ENCODE measurements at regions not wholly inside any gene's neighbourhood (a gene's known extent, or its start where the extent isn't known, plus 50 kb on each side); places are given as distances from the start of the nearest gene placed in this dataset.

GRCh38 chr18:57220480-57220879, 73.6 kb downstream of the BOD1L2 start:
- TF ChIP-seq ZNF701 (tag by site-specific recombination; IDR thresholded peaks at IDR 0.05) = no peak
- no peak for TF ChIP-seq ZNF121 (tag by site-specific recombination; IDR thresholded peaks at IDR 0.05)
- TF ChIP-seq, protein P1, sequence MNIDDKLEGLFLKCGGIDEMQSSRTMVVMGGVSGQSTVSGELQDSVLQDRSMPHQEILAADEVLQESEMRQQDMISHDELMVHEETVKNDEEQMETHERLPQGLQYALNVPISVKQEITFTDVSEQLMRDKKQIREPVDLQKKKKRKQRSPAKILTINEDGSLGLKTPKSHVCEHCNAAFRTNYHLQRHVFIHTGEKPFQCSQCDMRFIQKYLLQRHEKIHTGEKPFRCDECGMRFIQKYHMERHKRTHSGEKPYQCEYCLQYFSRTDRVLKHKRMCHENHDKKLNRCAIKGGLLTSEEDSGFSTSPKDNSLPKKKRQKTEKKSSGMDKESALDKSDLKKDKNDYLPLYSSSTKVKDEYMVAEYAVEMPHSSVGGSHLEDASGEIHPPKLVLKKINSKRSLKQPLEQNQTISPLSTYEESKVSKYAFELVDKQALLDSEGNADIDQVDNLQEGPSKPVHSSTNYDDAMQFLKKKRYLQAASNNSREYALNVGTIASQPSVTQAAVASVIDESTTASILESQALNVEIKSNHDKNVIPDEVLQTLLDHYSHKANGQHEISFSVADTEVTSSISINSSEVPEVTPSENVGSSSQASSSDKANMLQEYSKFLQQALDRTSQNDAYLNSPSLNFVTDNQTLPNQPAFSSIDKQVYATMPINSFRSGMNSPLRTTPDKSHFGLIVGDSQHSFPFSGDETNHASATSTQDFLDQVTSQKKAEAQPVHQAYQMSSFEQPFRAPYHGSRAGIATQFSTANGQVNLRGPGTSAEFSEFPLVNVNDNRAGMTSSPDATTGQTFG (tag by site-specific recombination; IDR thresholded peaks at IDR 0.05; ENCODE audit: borderline replicate concordance) = no peak
- TF ChIP-seq ZSCAN16 (tag by site-specific recombination; IDR thresholded peaks at IDR 0.05) = no peak
- TF ChIP-seq ZNF830 (tag by site-specific recombination; IDR thresholded peaks at IDR 0.05; ENCODE audit: low read depth) = no peak
- TF ChIP-seq ZNF791 (tag by site-specific recombination; IDR thresholded peaks at IDR 0.05) = no peak
- ChIA-PET CTCF (interaction anchor here (0.5 kb wide), 1 partner anchor 227 kb away, joined by 3 read pairs; no protein-coding TSS in a partner anchor), POLR2A (no interaction called here)
- H3K36me3 ChIP-seq (ENCODE audit: control insufficient read depth in 2 of 2, insufficient read depth in 1 of 2, low read length in 2 of 2) = no peaks in the 10 kb centered on the region
- no peak overlapping the region for H3K4me3 ChIP-seq (ENCODE audit: low read depth, low read length)
- no peak overlapping the region for H3K27ac ChIP-seq (ENCODE audit: extremely low read depth, low read depth, low read length)
- H3K9me3 ChIP-seq (ENCODE audit: control insufficient read depth, insufficient read depth, low read depth, low read length) = no peaks in the 10 kb centered on the region
- no peaks in the 10 kb centered on the region for H3K4me1 ChIP-seq (ENCODE audit: control insufficient read depth, insufficient read depth, low read length)

GRCh38 chr18:57220930-57221483, 74.1 kb downstream of the BOD1L2 start:
- TF ChIP-seq ZNF2 (tag by site-specific recombination; IDR thresholded peaks at IDR 0.05) = no peak
- no peaks in the 10 kb centered on the region for H3K9me3 ChIP-seq (ENCODE audit: control insufficient read depth, insufficient read depth, low read depth, low read length)
- no peaks in the 10 kb centered on the region for H3K4me1 ChIP-seq (ENCODE audit: control insufficient read depth, insufficient read depth, low read length)
- no peak overlapping the region for H3K27ac ChIP-seq (ENCODE audit: extremely low read depth, low read depth, low read length)
- no peak overlapping the region for H3K4me3 ChIP-seq (ENCODE audit: low read depth, low read length)
- POLR2A ChIA-PET = no interaction called here
- H3K36me3 ChIP-seq (ENCODE audit: control insufficient read depth in 2 of 2, insufficient read depth in 1 of 2, low read length in 2 of 2) = no peaks in the 10 kb centered on the region
- CTCF ChIA-PET = interaction anchor here (0.5 kb wide), 1 partner anchor 226 kb away, joined by 3 read pairs; no protein-coding TSS in a partner anchor

GRCh38 chr18:57223144-57223870, 76.4 kb downstream of the BOD1L2 start:
- no peak for TF ChIP-seq ZNF660 (tag by site-specific recombination; IDR thresholded peaks at IDR 0.05)
- no peak for TF ChIP-seq ZNF621 (tag by site-specific recombination; IDR thresholded peaks at IDR 0.05)
- TF ChIP-seq, protein P2, sequence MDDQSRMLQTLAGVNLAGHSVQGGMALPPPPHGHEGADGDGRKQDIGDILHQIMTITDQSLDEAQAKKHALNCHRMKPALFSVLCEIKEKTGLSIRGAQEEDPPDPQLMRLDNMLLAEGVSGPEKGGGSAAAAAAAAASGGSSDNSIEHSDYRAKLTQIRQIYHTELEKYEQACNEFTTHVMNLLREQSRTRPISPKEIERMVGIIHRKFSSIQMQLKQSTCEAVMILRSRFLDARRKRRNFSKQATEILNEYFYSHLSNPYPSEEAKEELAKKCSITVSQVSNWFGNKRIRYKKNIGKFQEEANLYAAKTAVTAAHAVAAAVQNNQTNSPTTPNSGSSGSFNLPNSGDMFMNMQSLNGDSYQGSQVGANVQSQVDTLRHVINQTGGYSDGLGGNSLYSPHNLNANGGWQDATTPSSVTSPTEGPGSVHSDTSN (CRISPR knock-in tag; IDR thresholded peaks at IDR 0.05) = no peak
- TF ChIP-seq ZNF10 (tag by site-specific recombination; IDR thresholded peaks at IDR 0.05) = no peak
- TF ChIP-seq, protein P3, sequence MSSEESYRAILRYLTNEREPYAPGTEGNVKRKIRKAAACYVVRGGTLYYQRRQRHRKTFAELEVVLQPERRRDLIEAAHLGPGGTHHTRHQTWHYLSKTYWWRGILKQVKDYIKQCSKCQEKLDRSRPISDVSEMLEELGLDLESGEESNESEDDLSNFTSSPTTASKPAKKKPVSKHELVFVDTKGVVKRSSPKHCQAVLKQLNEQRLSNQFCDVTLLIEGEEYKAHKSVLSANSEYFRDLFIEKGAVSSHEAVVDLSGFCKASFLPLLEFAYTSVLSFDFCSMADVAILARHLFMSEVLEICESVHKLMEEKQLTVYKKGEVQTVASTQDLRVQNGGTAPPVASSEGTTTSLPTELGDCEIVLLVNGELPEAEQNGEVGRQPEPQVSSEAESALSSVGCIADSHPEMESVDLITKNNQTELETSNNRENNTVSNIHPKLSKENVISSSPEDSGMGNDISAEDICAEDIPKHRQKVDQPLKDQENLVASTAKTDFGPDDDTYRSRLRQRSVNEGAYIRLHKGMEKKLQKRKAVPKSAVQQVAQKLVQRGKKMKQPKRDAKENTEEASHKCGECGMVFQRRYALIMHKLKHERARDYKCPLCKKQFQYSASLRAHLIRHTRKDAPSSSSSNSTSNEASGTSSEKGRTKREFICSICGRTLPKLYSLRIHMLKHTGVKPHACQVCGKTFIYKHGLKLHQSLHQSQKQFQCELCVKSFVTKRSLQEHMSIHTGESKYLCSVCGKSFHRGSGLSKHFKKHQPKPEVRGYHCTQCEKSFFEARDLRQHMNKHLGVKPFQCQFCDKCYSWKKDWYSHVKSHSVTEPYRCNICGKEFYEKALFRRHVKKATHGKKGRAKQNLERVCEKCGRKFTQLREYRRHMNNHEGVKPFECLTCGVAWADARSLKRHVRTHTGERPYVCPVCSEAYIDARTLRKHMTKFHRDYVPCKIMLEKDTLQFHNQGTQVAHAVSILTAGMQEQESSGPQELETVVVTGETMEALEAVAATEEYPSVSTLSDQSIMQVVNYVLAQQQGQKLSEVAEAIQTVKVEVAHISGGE (tag by site-specific recombination; conservative IDR thresholded peaks at IDR 0.05; ENCODE audit: low read depth) = no peak
- TF ChIP-seq ZXDB (tag by site-specific recombination; IDR thresholded peaks at IDR 0.05) = no peak
- TF ChIP-seq ZEB2 (tag by site-specific recombination; IDR thresholded peaks at IDR 0.05) = no peak
- Histone ChIP-seq H3K4me3 (ENCODE audit: low read depth, low read length) (no peak overlapping the region), H3K4me1 (ENCODE audit: control insufficient read depth, insufficient read depth, low read length) (no peaks in the 10 kb centered on the region), H3K36me3 (ENCODE audit: control insufficient read depth in 2 of 2, insufficient read depth in 1 of 2, low read length in 2 of 2) (no peaks in the 10 kb centered on the region), H3K27ac (ENCODE audit: extremely low read depth, low read depth, low read length) (no peak overlapping the region), H3K9me3 (ENCODE audit: control insufficient read depth, insufficient read depth, low read depth, low read length) (no peaks in the 10 kb centered on the region)
- ChIA-PET POLR2A (no interaction called here), CTCF (interaction anchor here (0.6 kb wide), 1 partner anchor 301 kb away, joined by 4 read pairs; no protein-coding TSS in a partner anchor)
